HG03135 (cell line): ENCODE measurements at regions not wholly inside any gene's neighbourhood (a gene's known extent, or its start where the extent isn't known, plus 50 kb on each side); places are given as distances from the start of the nearest gene placed in this dataset.
A peak's percentile ranks its signal among the peaks of the same experiment; 100 is the strongest.
"Not testable (repeated sequence)": the region's sequence is repeated elsewhere in the genome, so short reads cannot be mapped to it uniquely, and the experiment has no call there.

Source experiments
- ATAC-seq: cut with Tn5 transposase; IDR thresholded peaks from one replicate; pipeline ENCODE4 v1.9.1; 2021; ENCODE audit warnings: mild to moderate bottlenecking, moderate library complexity; ENCODE audit not compliant: unreplicated experiment

- no peak for ATAC-seq
Observed at GRCh38 chr5:153939101-153939500, 99.6 kb downstream of the FAM114A2 start.

GRCh38 chr5:153938191-153938842, 100.4 kb downstream of the FAM114A2 start:
- no peak for ATAC-seq

- ATAC-seq = no peak
Observed at GRCh38 chr5:153937661-153938060, 101.0 kb downstream of the FAM114A2 start.

DNA sequence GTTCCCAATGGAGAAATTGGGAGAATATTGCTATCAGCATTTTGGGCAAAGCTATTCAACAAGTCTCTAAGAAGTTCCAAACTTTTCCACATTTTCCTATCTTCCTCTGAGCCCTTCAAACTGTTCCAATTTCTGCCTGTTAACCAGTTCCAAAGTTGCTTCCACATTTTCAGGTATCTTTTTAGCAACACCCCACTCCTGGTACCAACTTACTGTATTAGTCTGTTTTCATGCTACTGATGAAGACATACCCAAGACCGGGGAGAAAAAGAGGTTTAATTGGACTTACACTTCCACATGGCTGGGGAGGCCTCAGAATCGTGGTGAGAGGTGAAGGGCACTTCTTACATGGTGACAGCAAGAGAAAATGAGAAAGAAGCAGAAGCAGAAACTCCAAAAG, 103.6 kb downstream of the FAM114A2 start:
- not testable (repeated sequence) for ATAC-seq

DNA sequence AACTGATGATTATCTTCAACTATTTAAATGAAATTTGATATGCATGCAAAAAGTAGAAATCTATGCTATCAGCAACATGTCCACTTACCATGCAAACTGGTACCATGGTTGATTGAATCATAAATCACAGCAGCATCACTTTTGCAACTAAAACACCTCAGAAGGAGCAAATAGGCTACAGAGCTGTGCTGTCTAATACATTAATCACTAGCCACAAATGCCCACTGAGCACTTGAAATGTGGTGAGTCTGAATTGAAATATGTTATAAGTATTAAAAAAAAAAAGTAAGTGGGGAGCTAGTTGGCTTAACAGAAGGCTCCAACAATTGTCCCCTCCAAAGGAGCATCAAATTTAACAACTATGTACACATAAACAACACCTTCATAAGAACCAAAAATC, 112.5 kb downstream of the FAM114A2 start:
- ATAC-seq = no peak

GRCh38 chr5:153919161-153919560, 119.5 kb downstream of the FAM114A2 start:
- no peak for ATAC-seq

- ATAC-seq = no peak
Observed at GRCh38 chr5:153907170-153907775, 131.4 kb downstream of the FAM114A2 start.

GRCh38 chr5:153905219-153905618, 133.5 kb downstream of the FAM114A2 start:
- ATAC-seq = no peak

GRCh38 chr5:153903321-153903720, 135.4 kb downstream of the FAM114A2 start:
- ATAC-seq = no peak

GRCh38 chr5:153902016-153902415, 136.7 kb downstream of the FAM114A2 start:
- ATAC-seq = no peak

GRCh38 chr5:153901449-153901848, 137.3 kb downstream of the FAM114A2 start:
- no peak for ATAC-seq

GRCh38 chr5:153900703-153901395, 137.9 kb downstream of the FAM114A2 start:
- no peak for ATAC-seq

- ATAC-seq = no peak
Observed at GRCh38 chr5:153899746-153900145, 139.0 kb downstream of the FAM114A2 start.

DNA sequence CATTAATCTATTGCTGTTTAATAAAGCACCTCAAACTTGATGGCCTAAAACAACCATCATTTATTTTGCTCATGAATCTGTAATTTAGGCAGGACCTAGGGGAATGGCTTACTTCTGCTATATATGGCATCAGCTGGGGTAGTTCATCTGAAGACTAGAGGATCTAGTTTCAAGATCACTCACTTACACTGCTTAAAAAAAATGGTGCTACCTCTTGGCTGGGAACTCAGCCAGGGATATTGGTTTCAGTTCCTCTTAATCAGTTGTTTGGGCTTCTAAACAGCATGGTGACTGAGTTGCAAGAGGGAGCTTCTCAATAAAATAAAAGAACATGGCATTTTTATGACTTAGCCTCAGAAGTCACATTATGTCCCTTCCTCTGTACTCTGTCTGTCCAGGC, 142.0 kb downstream of the FAM114A2 start:
- ATAC-seq = peak; percentile 99

DNA sequence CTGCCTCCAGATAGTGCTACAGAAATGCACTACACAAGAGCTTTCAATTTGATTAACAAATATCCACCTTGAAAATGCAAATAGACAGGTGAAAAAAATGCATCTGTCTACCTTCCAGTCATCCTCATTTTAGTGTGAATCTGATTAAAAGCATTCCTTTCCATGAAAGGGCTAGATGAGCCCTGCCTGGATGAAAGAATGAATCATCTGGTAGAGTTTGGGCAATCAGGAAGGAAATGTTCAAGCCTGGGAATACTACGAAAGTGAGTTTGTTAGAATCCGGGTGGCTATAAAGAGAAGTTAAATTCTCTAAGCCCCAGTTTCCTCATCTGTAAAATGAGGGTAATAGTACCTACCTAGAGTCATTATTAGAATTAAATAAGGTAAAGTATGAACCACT, 142.6 kb downstream of the FAM114A2 start:
- no peak for ATAC-seq

GRCh38 chr5:153895266-153895665, 143.4 kb downstream of the FAM114A2 start:
- ATAC-seq = no peak

GRCh38 chr5:153893817-153894216, 144.9 kb downstream of the FAM114A2 start:
- no peak for ATAC-seq

DNA sequence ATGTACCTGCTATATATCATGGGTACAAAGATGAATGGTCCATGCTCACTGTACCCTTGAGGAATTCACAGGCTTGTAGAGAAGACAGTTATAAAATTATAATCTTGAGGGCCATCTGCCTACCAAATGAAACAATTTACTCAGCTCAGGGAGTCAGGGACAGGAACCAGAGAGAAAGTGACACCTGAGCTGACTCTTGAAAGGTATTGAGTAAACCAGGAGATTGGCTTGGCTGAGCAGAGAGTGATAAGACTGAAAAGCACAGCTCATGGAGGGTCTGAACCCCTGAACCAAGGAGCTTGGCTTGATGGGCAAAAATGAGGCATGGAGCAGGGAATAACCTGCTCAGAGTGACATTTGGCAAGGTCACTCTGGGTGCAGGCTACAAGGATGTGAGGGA, 147.3 kb downstream of the FAM114A2 start:
- ATAC-seq = no peak

DNA sequence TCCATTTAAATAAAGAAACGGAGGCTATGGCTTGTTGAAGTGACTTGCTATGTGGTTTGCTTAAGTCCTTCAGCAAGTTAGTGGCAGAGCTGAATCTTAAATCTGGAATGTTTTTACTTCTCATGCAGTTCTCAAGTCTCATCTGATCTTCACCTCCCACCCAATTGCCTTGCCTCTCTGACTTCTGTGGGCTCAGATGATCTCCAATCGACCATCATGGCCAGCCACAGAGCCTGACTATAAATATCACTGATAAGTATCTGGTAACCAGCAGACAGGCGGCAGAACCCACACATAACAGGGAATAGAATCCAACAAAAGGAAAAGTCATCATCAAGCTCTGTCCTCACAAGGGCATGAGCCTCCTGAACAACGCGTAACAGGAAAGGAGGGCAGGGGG, 149.9 kb downstream of the FAM114A2 start:
- ATAC-seq = no peak

- ATAC-seq = no peak
Observed at GRCh38 chr5:153885141-153885540, 153.6 kb downstream of the FAM114A2 start.

DNA sequence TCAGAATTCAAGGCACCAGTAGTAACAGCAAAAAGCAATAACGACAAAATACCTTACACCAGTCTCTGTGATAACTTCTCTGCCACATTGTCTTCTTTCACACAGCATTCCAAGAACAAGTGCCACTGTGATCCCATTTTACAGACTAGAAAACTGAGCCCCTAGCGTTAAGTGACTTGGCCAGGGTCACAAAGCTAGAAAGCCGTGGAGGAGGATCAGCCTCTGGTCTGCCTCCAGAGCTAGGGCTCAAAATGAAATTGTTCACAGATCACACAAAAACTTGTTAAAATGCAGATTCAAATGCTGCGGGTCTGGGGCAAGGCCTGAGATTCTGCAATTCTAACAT, 154.1 kb downstream of the FAM114A2 start:
- no peak for ATAC-seq

DNA sequence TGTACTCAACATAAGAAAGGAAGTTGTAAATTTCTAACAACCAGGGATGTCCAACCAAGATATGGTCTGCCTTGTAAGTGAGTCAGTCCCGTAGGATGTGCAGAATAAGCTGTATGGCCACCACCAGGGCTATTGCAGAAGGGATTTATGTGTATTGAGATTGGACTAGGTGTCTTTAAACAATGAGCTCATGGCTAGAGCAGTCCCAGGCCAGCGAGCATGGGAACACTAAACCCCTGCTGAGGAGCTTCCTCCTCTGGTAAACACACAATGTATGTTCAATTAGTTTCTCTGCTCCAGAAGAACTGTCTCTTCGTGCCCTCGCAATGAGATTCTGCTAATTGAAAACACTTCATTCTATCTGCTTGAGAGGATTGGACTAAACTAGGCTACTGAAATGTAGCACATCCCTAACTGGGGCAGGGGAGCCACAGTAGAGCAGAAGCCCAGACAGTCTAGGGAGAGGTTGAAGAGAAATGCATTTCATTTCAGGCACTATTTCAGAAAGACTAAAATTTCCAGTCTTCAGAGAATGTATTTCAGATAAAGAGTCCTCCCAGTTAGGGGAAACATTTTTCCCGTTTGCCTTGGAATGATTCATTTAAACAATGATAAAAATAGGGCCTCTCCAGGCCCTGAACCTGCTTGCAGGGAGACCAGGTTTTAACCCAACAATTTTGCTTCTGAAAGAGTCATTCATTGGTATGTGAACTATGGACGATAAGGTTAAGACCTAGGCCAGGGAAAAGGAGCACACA, 154.7 kb downstream of the FAM114A2 start:
- no peak for ATAC-seq
